ENCODE measurements at regions not wholly inside any gene's neighbourhood (a gene's known extent, or its start where the extent isn't known, plus 50 kb on each side); places are given as distances from the start of the nearest gene placed in this dataset.

DNA sequence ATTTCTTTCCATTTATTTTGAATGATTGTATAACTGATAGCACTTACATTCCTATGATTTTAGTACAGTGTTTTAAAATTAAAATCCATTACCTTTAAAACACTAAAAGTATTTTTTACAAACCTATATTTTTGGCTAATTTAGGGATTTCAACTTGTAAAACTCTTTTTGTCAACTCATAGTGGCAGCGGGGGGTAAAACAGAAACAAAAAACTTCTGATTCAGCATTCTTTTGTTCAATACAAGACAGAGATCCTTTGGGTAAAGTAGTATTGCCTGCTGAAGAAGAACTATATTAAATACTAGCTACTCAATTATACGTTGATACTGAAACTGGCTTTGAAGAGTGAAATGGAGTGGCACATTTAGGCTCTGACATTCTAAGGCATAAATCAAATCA lies 437.4 kb upstream of the CDH19 start:
- in situ Hi-C loops (cut with HindIII; ENCODE audit: low sequenced_read_pairs) = no loop called here

DNA sequence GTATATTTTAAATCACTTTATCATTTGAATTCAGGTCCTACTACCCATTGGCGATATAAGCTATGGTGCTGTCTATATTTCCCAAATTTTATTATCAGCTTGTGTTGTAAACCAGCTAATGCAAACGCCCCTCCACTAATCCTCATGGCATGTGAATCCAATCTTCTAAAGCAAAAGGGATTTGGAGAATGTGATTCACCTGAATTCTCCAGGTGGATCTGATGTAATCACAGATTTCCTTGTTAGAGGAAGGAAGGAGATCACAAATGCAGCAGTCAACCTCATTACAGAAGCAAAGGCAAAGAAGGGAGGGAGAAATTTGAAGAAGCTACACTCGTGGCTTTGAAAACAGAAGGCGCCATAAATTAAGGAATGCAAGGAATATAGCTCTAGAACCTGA lies 431.1 kb upstream of the CDH19 start:
- in situ Hi-C loops (cut with HindIII; ENCODE audit: low sequenced_read_pairs) = no loop called here

DNA sequence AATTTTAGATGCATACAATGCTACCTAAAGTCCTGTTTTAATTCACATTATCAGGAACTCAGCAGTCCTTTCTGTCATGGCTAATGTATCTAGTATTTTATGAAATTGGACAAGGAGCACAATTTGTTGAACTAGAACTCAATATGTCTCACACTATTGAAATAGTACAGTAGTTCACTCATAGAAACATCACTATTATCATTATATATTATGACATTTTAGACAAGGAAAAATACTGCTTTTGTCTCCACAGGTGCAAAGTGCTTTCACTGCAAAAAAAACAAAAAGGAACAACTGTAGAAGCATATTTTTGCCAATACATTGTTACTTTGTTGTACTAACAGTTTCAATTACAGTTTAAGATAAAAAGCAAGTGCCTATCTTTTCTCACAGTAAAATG lies 419.2 kb upstream of the CDH19 start:
- in situ Hi-C loops (cut with HindIII; ENCODE audit: low sequenced_read_pairs) = no loop called here

DNA sequence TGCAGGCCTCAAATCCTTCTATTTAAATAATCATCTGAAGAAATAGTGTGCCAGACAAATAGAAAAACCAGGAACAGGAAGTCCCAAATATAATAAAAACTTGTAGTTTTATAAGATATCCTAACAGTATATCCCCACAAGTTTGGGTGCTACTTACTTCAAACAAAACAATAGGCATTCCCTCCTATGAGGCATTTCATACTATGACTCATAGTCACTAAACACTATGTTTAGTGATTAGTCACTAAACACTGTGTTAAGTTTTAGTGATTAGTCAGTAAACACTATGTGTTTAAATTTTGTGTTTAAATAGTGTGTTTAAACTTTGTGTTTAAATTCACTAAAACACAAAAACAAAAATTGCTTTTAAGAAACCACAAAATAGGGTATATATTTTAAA lies 407.0 kb upstream of the CDH19 start:
- in situ Hi-C loops (cut with HindIII; ENCODE audit: low sequenced_read_pairs) = no loop called here

DNA sequence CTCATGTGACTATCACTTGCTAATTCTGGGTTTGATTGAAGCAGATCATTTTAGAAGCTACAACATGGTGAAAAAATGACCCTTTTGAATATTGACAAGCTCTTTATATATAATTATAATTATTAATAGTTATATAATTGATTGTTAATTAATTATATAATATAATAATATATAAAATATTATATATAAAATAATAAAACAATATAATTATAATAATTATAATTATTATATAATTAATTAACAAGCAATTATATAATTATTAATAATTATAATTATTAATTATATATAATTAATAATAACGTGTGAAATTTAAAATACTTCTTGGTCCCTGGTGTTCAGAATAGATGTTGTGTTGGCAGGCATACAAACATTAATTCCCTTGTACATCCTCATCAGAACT lies 404.1 kb upstream of the CDH19 start:
- in situ Hi-C loops (cut with HindIII; ENCODE audit: low sequenced_read_pairs) = no loop called here

DNA sequence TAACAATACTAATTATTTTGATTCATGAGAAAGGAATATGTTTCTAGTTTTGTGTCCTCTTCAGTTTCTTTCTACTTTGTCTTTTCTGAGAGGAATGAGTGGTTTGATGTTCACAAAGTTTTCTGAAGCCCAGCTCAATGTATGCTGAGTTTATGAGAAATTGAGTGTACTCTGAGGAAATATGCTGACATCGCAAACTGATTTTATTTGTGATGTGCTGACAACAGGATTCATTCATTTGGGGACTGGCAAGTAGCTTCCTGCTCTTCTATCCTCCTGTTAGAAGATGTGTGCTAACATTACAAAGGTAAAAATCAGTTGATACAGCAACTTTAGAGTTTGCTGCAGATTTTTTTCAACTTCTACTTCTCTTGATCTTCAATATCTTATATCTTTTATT lies 403.2 kb upstream of the CDH19 start:
- in situ Hi-C loops (cut with HindIII; ENCODE audit: low sequenced_read_pairs) = no loop called here

DNA sequence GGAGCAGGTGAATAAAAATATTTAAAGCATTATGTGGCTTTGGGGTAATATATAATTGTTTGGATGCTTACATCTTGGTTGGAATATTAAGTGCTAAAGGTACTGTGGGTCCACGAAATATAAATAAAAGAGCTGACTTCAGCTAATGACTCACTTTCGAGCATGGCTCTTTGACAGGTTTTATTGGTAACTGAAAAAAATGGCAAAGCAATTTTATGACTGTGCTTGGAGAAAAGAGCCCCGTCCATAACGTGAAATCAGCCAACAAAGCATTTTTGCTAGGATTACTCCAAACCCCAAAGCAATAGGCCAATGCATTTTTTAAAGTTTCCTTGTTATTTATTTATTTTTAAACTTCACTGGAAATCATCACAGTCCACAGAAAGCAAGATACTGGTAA lies 397.2 kb upstream of the CDH19 start:
- in situ Hi-C loops (cut with HindIII; ENCODE audit: low sequenced_read_pairs) = no loop called here

DNA sequence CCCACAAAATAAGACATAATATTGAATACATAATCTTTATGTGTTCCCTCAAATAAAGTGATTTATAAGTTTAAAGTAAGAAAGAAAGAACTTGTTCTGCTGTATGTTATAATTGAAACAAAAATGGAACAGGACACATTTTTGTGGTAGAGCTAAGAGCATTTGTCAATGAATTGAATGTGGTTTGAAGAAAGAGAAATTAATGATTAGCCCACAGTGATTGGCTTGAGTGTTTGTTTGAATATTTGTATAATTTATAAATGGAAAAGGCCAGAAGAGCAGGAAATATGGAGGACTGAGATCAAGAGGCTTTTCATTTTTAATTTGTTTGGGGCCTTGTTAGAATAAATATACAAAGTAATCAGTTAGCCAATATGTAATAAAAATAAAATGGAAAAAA lies 395.1 kb upstream of the CDH19 start:
- in situ Hi-C loops (cut with HindIII; ENCODE audit: low sequenced_read_pairs) = no loop called here

DNA sequence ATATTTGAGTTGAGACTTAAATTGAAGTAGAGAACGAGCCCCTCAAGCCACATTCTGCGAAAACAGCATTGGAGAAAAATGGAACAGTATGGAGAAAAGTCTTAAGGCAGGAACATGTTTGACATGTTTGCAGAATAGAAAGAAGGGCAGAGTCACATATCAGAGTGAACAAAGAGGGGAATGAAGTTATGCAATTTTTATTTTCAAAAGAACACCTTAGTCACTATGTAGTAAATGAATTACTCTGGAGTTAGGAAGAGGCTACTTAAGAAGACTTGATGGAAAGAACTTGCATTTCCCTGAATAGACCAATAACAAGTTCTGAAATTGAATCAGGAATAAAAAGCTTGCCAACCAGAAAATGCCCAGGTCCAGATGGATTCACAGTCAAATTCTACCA lies 391.4 kb upstream of the CDH19 start:
- in situ Hi-C loops (cut with HindIII; ENCODE audit: low sequenced_read_pairs) = no loop called here

DNA sequence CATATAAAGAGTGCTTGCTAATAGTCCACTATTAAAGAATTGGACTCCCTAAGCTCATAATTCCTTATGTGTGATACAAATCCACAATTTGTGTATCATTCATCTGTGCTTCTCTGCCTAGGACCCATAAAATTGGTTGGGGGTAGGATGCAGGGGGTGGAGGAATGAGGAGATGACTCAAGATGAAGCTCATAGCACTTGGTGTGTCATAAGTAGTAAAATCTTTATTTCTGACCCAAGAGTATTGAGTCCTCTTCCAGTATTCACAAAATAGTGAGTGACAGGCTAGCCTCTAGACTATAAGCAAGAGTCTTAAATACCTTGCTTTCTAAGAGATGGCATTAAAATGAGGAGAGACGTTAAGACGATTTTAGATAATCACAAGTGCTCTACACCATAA lies 390.9 kb upstream of the CDH19 start:
- in situ Hi-C loops (cut with HindIII; ENCODE audit: low sequenced_read_pairs) = no loop called here

DNA sequence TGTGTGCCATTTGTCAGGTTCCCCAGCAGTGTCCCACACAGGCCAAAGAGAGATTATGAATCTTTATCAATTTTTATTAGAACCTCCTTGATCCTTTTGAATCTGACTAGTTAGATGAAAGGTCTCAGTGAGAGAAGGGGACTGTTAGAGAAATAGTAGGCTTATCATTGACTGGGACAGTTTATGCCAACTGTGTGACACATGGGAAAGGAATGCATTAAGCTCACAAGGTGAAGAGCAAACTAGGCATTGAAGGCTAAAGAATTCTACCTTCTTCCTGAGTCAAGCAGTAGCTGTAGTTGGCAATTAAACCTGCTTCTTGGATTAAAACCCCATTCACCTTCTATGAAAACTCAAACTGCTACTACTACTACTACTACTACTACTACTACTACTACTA lies 389.6 kb upstream of the CDH19 start:
- in situ Hi-C loops (cut with HindIII; ENCODE audit: low sequenced_read_pairs) = no loop called here

DNA sequence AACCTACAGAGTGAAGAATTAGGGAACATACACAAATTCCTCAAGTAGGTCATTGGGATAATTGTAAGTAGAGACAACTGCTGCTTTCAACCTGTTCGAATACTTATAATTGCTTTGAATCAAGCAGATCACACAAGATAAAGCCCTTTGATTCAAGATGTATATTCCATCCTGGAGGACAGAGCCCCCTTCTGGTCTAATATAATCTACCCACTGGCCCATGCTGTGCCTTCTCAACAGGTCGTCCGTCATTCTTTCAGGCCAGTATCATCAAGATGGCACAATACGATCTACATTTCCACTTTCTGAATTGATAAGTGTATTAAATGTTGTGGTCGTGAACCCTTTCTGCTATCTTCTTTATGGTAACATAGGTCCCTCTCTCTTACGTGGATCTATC lies 387.0 kb upstream of the CDH19 start:
- in situ Hi-C loops (cut with HindIII; ENCODE audit: low sequenced_read_pairs) = no loop called here

DNA sequence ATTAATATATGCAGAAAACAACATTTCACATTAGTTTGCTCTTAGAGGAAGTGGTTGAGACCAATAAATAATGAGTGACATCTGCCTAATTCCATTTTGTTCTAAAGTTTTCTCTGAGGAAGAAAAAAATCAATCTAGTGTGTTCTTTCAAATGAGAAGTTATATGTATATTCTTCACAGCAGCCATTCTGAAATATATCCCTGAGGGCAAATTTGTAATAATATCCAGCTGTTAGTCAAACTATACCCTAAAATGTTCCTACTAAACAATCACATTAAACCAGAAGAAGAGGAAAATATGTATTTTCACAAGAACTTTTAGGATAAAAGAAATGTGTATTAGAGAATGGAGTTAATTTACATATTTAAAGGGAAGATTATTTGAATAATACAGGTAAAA lies 375.1 kb upstream of the CDH19 start:
- in situ Hi-C loops (cut with HindIII; ENCODE audit: low sequenced_read_pairs) = no loop called here

DNA sequence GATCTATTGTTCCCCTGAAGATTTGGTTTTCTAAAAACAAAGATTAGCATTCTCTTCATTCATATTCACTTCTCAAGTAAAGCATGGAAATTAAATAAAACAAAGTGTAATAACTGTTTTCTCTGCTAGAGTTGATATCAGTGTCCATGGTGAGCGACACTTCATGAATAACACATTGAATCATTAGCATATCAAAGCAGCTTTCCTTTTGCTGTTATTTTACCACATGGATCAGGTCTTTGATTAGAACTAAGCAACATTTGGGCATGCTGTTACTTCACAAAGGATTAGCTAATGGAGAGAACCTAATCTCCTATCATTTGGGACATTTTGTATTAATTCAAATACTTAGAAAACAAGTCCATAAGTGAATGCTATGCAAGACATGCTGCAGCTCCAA lies 368.8 kb upstream of the CDH19 start:
- in situ Hi-C loops (cut with HindIII; ENCODE audit: low sequenced_read_pairs) = no loop called here

DNA sequence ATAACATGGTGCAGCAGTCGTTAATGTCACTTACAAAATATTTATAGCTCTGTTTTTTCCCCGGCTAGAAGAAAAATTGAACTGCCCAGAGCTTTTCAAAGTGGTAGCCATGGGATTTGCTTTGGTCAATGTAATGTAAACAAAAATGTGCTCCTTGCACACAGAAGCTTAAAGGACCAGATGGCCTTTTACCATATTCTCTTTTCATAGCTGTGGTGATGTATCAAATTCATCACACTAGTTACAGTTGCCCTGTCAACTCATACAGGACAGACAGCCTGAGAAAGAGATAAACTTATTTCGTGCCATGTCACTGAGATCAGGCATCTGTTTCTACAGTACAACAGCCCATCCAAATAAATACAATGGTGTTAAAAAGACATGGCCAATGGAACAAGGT lies 368.1 kb upstream of the CDH19 start:
- in situ Hi-C loops (cut with HindIII; ENCODE audit: low sequenced_read_pairs) = no loop called here

DNA sequence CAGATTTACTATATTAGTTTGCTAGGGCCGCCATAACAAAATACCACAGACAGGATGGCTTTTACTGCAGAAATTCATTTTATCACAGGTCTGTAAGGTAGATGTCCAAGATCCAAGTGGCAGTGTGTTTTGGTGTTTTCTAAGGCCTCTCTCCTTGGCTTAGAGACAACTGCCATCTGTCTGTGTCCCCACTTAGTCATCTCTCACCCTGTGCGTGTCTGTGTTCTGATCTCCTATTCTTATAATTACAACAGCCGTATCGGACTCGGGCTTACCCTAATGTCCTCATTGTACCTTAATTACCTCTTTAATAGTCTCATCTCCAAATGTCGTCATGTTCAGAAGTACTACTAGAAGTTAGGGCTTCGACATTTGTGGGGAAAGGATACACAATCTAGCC lies 362.3 kb upstream of the CDH19 start:
- in situ Hi-C loops (cut with HindIII; ENCODE audit: low sequenced_read_pairs) = no loop called here

DNA sequence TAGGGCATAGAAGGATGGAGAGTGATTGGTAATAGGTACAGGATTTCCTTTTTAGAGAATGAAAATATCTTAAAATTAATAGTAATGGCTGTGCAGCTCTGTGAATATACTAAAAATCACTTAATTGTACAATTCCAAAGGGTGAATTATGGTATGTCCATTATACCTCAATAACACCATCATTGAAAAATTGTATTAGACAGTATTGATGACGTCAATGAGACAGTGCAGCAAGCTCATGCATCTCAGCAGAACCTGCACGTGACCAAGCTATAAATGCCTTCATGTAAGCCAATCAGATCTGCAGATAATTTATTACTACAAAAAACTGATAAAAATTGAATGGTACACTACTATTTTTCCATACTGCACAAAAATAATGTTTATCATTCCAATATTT lies 354.4 kb upstream of the CDH19 start:
- in situ Hi-C loops (cut with HindIII; ENCODE audit: low sequenced_read_pairs) = no loop called here

DNA sequence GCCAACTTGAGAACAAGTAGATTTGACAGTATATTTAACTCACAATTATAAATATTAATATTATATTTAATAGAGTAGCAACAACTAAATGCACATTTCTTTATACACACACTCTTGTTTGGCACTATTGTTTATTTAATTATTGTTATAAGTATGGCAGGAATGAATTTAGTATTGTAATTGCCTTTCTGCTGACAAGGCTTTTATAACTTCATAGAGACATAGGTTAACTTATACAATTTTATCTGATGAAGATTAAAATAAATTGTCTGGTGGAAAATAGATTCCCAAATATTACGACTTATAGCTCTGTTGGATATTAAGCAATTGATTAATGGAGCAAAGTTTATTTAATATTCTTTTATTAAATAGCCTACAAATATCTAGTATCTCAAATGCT lies 347.9 kb upstream of the CDH19 start:
- in situ Hi-C loops (cut with HindIII; ENCODE audit: low sequenced_read_pairs) = no loop called here

DNA sequence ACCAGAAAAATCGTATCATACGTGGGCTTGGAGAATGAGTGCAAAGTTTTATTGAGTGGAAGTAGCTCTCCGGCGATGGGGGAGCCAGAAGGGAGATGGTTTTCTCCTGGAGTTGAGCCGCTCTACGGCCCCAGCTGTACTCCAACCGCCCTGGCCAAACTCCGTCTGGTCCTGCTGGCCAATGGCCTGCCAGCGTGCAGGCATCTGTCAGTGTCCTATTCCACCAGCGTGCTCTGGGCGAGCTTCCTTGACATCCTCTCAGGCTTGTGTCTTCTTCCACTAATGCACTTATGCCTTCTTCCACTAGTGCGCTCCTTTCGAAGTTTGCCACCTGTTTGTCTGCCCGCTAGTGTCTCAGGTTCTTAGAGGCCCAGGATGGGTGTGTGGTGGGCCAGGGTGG lies 345.5 kb upstream of the CDH19 start:
- in situ Hi-C loops (cut with HindIII; ENCODE audit: low sequenced_read_pairs) = no loop called here

DNA sequence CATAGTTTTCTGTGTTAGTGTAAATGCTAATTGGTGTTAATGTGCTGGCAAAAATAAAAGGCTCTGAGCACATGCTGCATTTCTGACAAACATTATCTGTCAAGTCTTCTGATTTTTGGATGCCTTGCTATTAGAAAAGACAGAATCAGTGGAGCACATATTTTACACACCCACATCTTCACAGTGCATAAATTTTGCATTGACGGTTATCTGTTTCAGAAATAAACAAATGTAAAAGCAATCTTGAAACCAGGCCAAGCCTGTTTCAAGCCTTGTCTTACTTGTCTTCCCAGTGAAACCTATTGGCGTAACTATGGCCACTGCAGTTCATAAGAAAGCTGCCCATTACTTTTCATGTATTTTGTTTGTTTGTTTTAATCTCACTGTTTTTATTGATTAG lies 333.7 kb upstream of the CDH19 start:
- in situ Hi-C loops (cut with HindIII; ENCODE audit: low sequenced_read_pairs) = no loop called here

DNA sequence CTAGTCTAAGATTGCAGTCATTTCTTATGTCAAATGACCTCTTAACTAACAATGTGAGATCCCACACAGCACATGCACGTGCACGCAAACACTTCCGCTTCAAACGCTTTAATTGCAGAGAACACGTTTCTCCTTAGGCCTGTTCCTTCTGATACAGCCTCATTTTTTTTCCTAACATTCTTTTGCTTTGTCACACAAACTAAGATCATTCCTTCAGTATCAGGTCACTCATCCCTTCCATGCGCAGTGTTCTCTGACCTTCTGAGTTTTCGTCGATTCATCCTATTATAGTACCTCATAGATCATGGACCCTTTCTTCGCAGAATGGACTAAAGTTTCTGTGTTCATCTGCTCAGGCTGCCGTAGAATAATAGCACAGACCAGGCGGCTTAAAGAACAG lies 327.1 kb upstream of the CDH19 start:
- in situ Hi-C loops (cut with HindIII; ENCODE audit: low sequenced_read_pairs) = no loop called here

DNA sequence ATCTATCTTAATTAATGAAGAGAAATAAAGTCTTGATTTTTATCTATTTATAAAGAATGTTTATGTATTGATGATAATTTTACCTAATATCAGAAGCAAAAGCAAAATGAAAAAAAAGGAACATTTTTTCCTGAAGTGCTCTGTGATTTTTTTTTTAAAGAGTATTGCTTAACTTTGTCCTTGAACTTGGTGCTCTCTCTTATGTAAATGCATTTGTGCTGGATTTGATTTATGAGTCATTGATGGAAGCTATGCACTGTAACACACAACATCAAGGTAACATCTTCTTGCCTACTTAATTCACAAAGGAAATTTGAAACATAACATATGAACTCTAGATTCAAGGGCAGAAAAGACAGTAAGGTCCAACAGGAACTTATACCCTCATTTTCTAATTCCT lies 312.9 kb upstream of the CDH19 start:
- in situ Hi-C loops (cut with HindIII; ENCODE audit: low sequenced_read_pairs) = no loop called here

DNA sequence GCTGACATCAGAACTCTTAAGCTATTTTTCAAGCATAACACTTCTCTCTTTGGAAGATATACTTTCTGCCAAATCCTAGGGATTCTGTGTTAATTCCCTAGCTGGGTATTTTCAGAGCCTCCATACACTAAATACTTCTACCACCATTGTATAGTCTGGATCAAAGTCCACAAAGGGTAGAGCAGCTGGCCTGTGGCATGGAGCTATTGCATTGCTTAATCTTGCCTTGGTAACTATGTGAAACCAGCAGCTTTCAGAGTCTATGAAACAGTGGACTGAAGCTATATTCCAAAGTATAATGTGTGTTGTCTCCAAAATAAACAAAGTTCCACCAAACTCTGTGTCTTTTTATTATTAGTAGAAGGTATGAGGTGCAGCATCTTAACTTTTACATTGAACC lies 296.9 kb upstream of the CDH19 start:
- in situ Hi-C loops (cut with HindIII; ENCODE audit: low sequenced_read_pairs) = loop anchor here (10.0 kb wide), 1 partner anchor 84 kb away; no protein-coding TSS in a partner anchor

DNA sequence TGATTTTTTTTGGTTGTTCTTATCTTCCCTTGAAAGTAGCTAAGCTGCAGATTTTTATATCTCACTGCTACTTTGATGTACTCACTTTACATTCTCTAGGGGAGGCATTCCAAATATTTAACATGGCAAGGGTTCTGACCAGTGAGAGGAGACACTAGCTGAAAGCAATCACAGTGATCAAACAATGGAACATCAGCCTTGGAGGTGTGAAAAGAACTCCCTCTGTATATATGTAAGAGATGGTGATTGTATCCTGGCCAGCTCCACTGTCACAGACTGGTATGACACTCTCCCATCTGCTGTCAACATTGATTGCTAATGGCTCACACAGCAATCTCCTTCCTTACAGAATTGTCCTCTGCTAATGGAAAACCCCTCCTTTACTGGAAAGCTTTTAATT lies 291.7 kb upstream of the CDH19 start:
- in situ Hi-C loops (cut with HindIII; ENCODE audit: low sequenced_read_pairs) = no loop called here
